Ishikawa (cell line): ENCODE measurements at regions not wholly inside any gene's neighbourhood (a gene's known extent, or its start where the extent isn't known, plus 50 kb on each side); places are given as distances from the start of the nearest gene placed in this dataset.

Experiments
- CEBPB ChIP-seq: IDR thresholded peaks from 2 replicates; pipeline ENCODE4 v1.6.1; 2012
- EP300 ChIP-seq: IDR thresholded peaks from 2 replicates; pipeline ENCODE4 v1.6.1; 2012; ENCODE audit warnings: borderline replicate concordance
- FOXM1 ChIP-seq: IDR thresholded peaks from 2 replicates; pipeline ENCODE4 v1.6.1; 2012; ENCODE audit warnings: low read depth, borderline replicate concordance
- RAD21 ChIP-seq: IDR thresholded peaks from 2 replicates; pipeline ENCODE4 v1.6.1; 2012; ENCODE audit warnings: low read depth
- TAF1 ChIP-seq: IDR thresholded peaks from 2 replicates; pipeline ENCODE4 v1.6.1; 2012; ENCODE audit warnings: low read depth, mild to moderate bottlenecking

- no peak for TF ChIP-seq CEBPB
- TF ChIP-seq EP300, result no peak
- TF ChIP-seq FOXM1, result no peak
- TF ChIP-seq TAF1, result no peak
- no peak for TF ChIP-seq RAD21
Measured at GRCh38 chr21:14683063-14683462, 136.9 kb upstream of the SAMSN1 start.
